Common myeloid progenitor, CD34-positive (primary cell): ENCODE measurements at regions not wholly inside any gene's neighbourhood (a gene's known extent, or its start where the extent isn't known, plus 50 kb on each side); places are given as distances from the start of the nearest gene placed in this dataset.

ENCODE experiments used
- CTCF ChIA-PET: fragments of 350-600 bp; sonication (Branson Sonifier 250); formaldehyde crosslinking; loops from one replicate; lab custom pipeline; 2021; ENCODE audit warnings: antibody characterized with exemption; lab: Charles Lee
- POLR2A ChIA-PET: fragments of 350-600 bp; sonication (Branson Sonifier 250); formaldehyde crosslinking; loops from one replicate; lab custom pipeline; 2021; ENCODE audit warnings: antibody characterized with exemption; lab: Charles Lee
- DNase-seq, 3 donors: peaks; one replicate each; pipeline versions ENCODE4 v3.0.0 to v3.0.0-alpha.2; 2013
- H3K27ac ChIP-seq, 2 experiments: 1 replicate in 1 of 2; 2 replicates in 1 of 2; pipeline ENCODE4 v1.7.0; 2013; ENCODE audit warnings: inconsistent platforms in 2 of 2, low read length in 2 of 2, mild to moderate bottlenecking in 2 of 2, low read depth in 1 of 2, moderate library complexity in 1 of 2; ENCODE audit not compliant: severe bottlenecking in 2 of 2, insufficient read depth in 1 of 2, poor library complexity in 1 of 2
- H3K27me3 ChIP-seq, 5 experiments: replicated peaks in 2 of 5; 1 replicate in 3 of 5; 2 replicates in 2 of 5; pipeline versions ENCODE4 v1.6.1 to v1.7.0; 2013; ENCODE audit warnings: low read length in 4 of 5, mild to moderate bottlenecking in 2 of 5, moderate library complexity in 2 of 5, inconsistent platforms in 1 of 5; ENCODE audit not compliant: insufficient read depth in 5 of 5, control insufficient read depth in 4 of 5
- H3K36me3 ChIP-seq, 4 experiments: 1 replicate in 2 of 4; 2 replicates in 2 of 4; pipeline versions ENCODE4 v1.6.1 to v1.7.0; 2013; ENCODE audit warnings: low read length in 3 of 4, control low read depth in 1 of 4, mild to moderate bottlenecking in 1 of 4; ENCODE audit not compliant: control insufficient read depth in 4 of 4, insufficient read depth in 4 of 4
- H3K4me1 ChIP-seq, 4 experiments: 1 replicate in 3 of 4; 2 replicates in 1 of 4; pipeline versions ENCODE4 v1.6.1 to v1.7.1; 2013; ENCODE audit warnings: low read length in 3 of 4, mild to moderate bottlenecking in 3 of 4, control low read depth in 1 of 4, inconsistent platforms in 1 of 4, moderate library complexity in 1 of 4; ENCODE audit not compliant: control insufficient read depth in 4 of 4, insufficient read depth in 4 of 4; ENCODE audit errors: control extremely low read depth in 1 of 4
- H3K4me3 ChIP-seq, 7 experiments: 1 replicate in 4 of 7; 2 replicates in 3 of 7; pipeline versions ENCODE4 v1.5.1 to v1.7.0; 2013; ENCODE audit warnings: mild to moderate bottlenecking in 7 of 7, low read length in 6 of 7, moderate library complexity in 6 of 7, inconsistent platforms in 2 of 7, low read depth in 2 of 7, control low read depth in 1 of 7; ENCODE audit not compliant: insufficient read depth in 4 of 7, control insufficient read depth in 1 of 7; ENCODE audit errors: extremely low read depth in 1 of 7
- H3K9me3 ChIP-seq, 5 experiments: 1 replicate in 4 of 5; 2 replicates in 1 of 5; pipeline versions ENCODE4 v1.6.1 to v1.7.1; 2013; ENCODE audit warnings: low read length in 4 of 5, mild to moderate bottlenecking in 2 of 5, inconsistent platforms in 1 of 5, low read depth in 1 of 5, moderate library complexity in 1 of 5; ENCODE audit not compliant: control insufficient read depth in 4 of 5, insufficient read depth in 2 of 5; ENCODE audit errors: control extremely low read depth in 1 of 5
- WGBS: methylation state at CpG from one replicate; pipeline ENCODE4 v1.1.5; 2013; ENCODE audit not compliant: insufficient coverage; 5-methylcytosine and 5-hydroxymethylcytosine counted together

GRCh38 chrX:23603501-23603900, 63.8 kb upstream of the PRDX4 start:
- Histone ChIP-seq H3K9me3 (no peaks in the 10 kb centered on the region), H3K27ac (no peak overlapping the region), H3K4me1 (no peaks in the 10 kb centered on the region), H3K27me3 (peaks cover 0 to 20% (median 3%) of the 10 kb centered on the region in 5 experiments), H3K4me3 (no peak overlapping the region), H3K36me3 (no peaks in the 10 kb centered on the region)
- ChIA-PET CTCF (no interaction called here), POLR2A (no interaction called here)
- whole genome bisulfite sequencing = no CpG with 5 or more reads among the region's 1 CpG
- DNase-seq = no peak

GRCh38 chrX:23610495-23610894, 56.8 kb upstream of the PRDX4 start:
- CTCF ChIA-PET = no interaction called here
- no peaks in the 10 kb centered on the region for H3K4me1 ChIP-seq
- no peak overlapping the region for H3K27ac ChIP-seq
- WGBS = no CpG with 5 or more reads among the region's 1 CpG
- no peak for DNase-seq
- no peak overlapping the region for H3K4me3 ChIP-seq
- H3K27me3 ChIP-seq = peaks cover 0 to 14% (median 3%) of the 10 kb centered on the region in 5 experiments
- H3K36me3 ChIP-seq = no peaks in the 10 kb centered on the region
- POLR2A ChIA-PET = no interaction called here
- no peaks in the 10 kb centered on the region for H3K9me3 ChIP-seq

GRCh38 chrX:23612846-23613245, 54.4 kb upstream of the PRDX4 start:
- H3K36me3 ChIP-seq = no peaks in the 10 kb centered on the region
- no peak for DNase-seq
- ChIA-PET POLR2A (no interaction called here), CTCF (no interaction called here)
- H3K27me3 ChIP-seq = peaks cover 0 to 7% (median 0%) of the 10 kb centered on the region in 5 experiments
- no peaks in the 10 kb centered on the region for H3K4me1 ChIP-seq
- no peak overlapping the region for H3K4me3 ChIP-seq
- no peaks in the 10 kb centered on the region for H3K9me3 ChIP-seq
- 63% methylated on average over 1 of the region's 1 CpG for WGBS
- no peak overlapping the region for H3K27ac ChIP-seq

GRCh38 chrX:23616361-23616760, 50.9 kb upstream of the PRDX4 start:
- CTCF ChIA-PET = interaction anchor here (1.0 kb wide), 1 partner anchor 291 kb away, joined by 3 read pairs; no protein-coding TSS in a partner anchor
- H3K27ac ChIP-seq = no peak overlapping the region
- peak; percentile 6 to 50 (median 47) for DNase-seq

More at GRCh38 chrX:23616361-23616760, 50.9 kb upstream of the PRDX4 start:
- Histone ChIP-seq H3K27me3 (peaks cover 0 to under 1% (median 0%) of the 10 kb centered on the region in 5 experiments), H3K36me3 (no peaks in the 10 kb centered on the region), H3K4me3 (no peak overlapping the region), H3K4me1 (no peaks in the 10 kb centered on the region), H3K9me3 (no peaks in the 10 kb centered on the region)
- 0% methylated on average over 1 of the region's 5 CpGs for WGBS
- POLR2A ChIA-PET = no interaction called here
